Neural progenitor cell (in vitro differentiated cells): ENCODE measurements at regions not wholly inside any gene's neighbourhood (a gene's known extent, or its start where the extent isn't known, plus 50 kb on each side); places are given as distances from the start of the nearest gene placed in this dataset.
"Not testable (repeated sequence)": the region's sequence is repeated elsewhere in the genome, so short reads cannot be mapped to it uniquely, and the experiment has no call there.

Experiments
- CTCF ChIP-seq: fragments of 200-600 bp; sonication (generic); IDR thresholded peaks from 2 replicates; pipeline ENCODE4 v1.5.1; 2017; ENCODE audit warnings: antibody characterized with exemption, mild to moderate bottlenecking
- EZH2 ChIP-seq: fragments of 200-600 bp; sonication (generic); IDR thresholded peaks from 2 replicates; pipeline ENCODE4 v1.6.1; 2017; ENCODE audit warnings: antibody characterized with exemption, mild to moderate bottlenecking, moderate library complexity

GRCh38 chr7:76135263-76135662 lies 66.4 kb upstream of the SRRM3 start:
- TF ChIP-seq CTCF, EZH2: not testable (repeated sequence)
